GM23338 (cell line): ENCODE measurements at regions not wholly inside any gene's neighbourhood (a gene's known extent, or its start where the extent isn't known, plus 50 kb on each side); places are given as distances from the start of the nearest gene placed in this dataset.

Source experiments
- ATAC-seq: fragments of 200-7000 bp; cut with Tn5 transposase; 3 replicates; pipeline ENCODE4 v1.9.1; 2020
- DNase-seq: peaks from one replicate; pipeline ENCODE4 v3.0.0-alpha.2; 2015; ENCODE audit warnings: low spot score
- H2AFZ ChIP-seq: fragments of 200-600 bp; sonication (generic); 2 replicates; pipeline ENCODE4 v1.8.0; 2016; ENCODE audit warnings: antibody characterized with exemption, mild to moderate bottlenecking, moderate library complexity
- H3F3A ChIP-seq: fragments of 200-600 bp; sonication (generic); replicated peaks from 2 replicates; pipeline ENCODE4 v1.8.0; 2017; ENCODE audit warnings: antibody characterized with exemption, mixed run types, low read depth
- H3K27ac ChIP-seq: fragments of 200-600 bp; sonication (generic); 2 replicates; pipeline ENCODE4 v1.6.1; 2016; ENCODE audit warnings: low read depth
- H3K27me3 ChIP-seq: fragments of 200-600 bp; sonication (generic); 2 replicates; pipeline ENCODE4 v1.8.0; 2016; ENCODE audit warnings: mild to moderate bottlenecking, mixed run types, moderate library complexity; ENCODE audit not compliant: insufficient read depth
- H3K36me3 ChIP-seq: fragments of 200-600 bp; sonication (generic); 2 replicates; pipeline ENCODE4 v1.8.0; 2016; ENCODE audit warnings: mild to moderate bottlenecking; ENCODE audit not compliant: insufficient read depth
- H3K4me1 ChIP-seq: fragments of 200-600 bp; sonication (generic); 2 replicates; pipeline ENCODE4 v1.8.0; 2016; ENCODE audit warnings: mild to moderate bottlenecking, moderate library complexity; ENCODE audit not compliant: insufficient read depth
- H3K4me2 ChIP-seq: fragments of 200-600 bp; sonication (generic); 2 replicates; pipeline ENCODE4 v1.7.1; 2017; ENCODE audit warnings: mixed run types
- H3K4me3 ChIP-seq: fragments of 200-600 bp; sonication (generic); 2 replicates; pipeline ENCODE4 v1.6.1; 2016; ENCODE audit warnings: mixed run types
- H3K79me2 ChIP-seq: fragments of 200-600 bp; sonication (generic); replicated peaks from 2 replicates; pipeline ENCODE4 v1.8.0; 2017; ENCODE audit warnings: mild to moderate bottlenecking; ENCODE audit not compliant: insufficient read depth
- H3K9me2 ChIP-seq: fragments of 200-600 bp; sonication (generic); 2 replicates; pipeline ENCODE4 v1.8.0; 2017; ENCODE audit not compliant: insufficient read depth
- H4K20me1 ChIP-seq: fragments of 200-600 bp; sonication (generic); replicated peaks from 2 replicates; pipeline ENCODE4 v1.8.0; 2017; ENCODE audit warnings: mild to moderate bottlenecking; ENCODE audit not compliant: insufficient read depth
- H3K27ac Mint-ChIP-seq: 2 replicates; pipeline ENCODE4 v1.8.0; 2020; ENCODE audit warnings: inconsistent platforms, mild to moderate bottlenecking, moderate library complexity, mixed read lengths
- H3K27me3 Mint-ChIP-seq: 3 replicates; pipeline ENCODE4 v1.8.0; 2022; ENCODE audit warnings: low read depth, mild to moderate bottlenecking, moderate library complexity, mixed read lengths, inconsistent platforms; ENCODE audit not compliant: insufficient read depth, poor library complexity
- H3K36me3 Mint-ChIP-seq: 3 replicates; pipeline ENCODE4 v1.8.0; 2021; ENCODE audit warnings: low read depth, mild to moderate bottlenecking, inconsistent platforms, moderate library complexity, mixed read lengths
- H3K4me1 Mint-ChIP-seq: 3 replicates; pipeline ENCODE4 v1.8.0; 2020; ENCODE audit warnings: mild to moderate bottlenecking, inconsistent platforms, mixed read lengths
- H3K4me3 Mint-ChIP-seq: 3 replicates; pipeline ENCODE4 v1.8.0; 2021; ENCODE audit warnings: moderate library complexity, mild to moderate bottlenecking, inconsistent platforms, mixed read lengths
- H3K9me3 Mint-ChIP-seq: 3 replicates; pipeline ENCODE4 v1.8.0; 2020; ENCODE audit warnings: moderate library complexity, mild to moderate bottlenecking, inconsistent platforms, mixed read lengths
- CREB1 ChIP-seq: fragments of 250-450 bp; sonication (Bioruptor Pico); IDR thresholded peaks from 2 replicates; pipeline ENCODE4 v1.5.0; 2020; ENCODE audit warnings: low read depth, mild to moderate bottlenecking, moderate library complexity
- EZH2 ChIP-seq: fragments of 200-600 bp; sonication (generic); IDR thresholded peaks from one replicate; pipeline ENCODE4 v1.8.0; 2017; ENCODE audit warnings: antibody characterized with exemption, mild to moderate bottlenecking, low read depth; ENCODE audit not compliant: unreplicated experiment
- EZH2phosphoT487 ChIP-seq: fragments of 200-600 bp; sonication (generic); IDR thresholded peaks from one replicate; pipeline ENCODE4 v1.8.1; 2018; ENCODE audit warnings: antibody characterized with exemption; ENCODE audit not compliant: unreplicated experiment
- JUNB ChIP-seq: IDR thresholded peaks from one replicate; pipeline ENCODE4 v1.6.1; 2016; ENCODE audit warnings: antibody characterized with exemption; ENCODE audit not compliant: unreplicated experiment
- NANOG ChIP-seq: IDR thresholded peaks from 2 replicates; pipeline ENCODE4 v1.6.1; 2016; ENCODE audit warnings: antibody characterized with exemption, borderline replicate concordance
- POLR2AphosphoS5 ChIP-seq: IDR thresholded peaks from 2 replicates; pipeline ENCODE4 v1.6.1; 2016; ENCODE audit warnings: antibody characterized with exemption, low read depth
- STAT1 ChIP-seq: IDR thresholded peaks from one replicate; pipeline ENCODE4 v1.6.1; 2016; ENCODE audit warnings: antibody characterized with exemption; ENCODE audit not compliant: unreplicated experiment
- ZNF114 ChIP-seq: fragments of 250-450 bp; sonication (Bioruptor Pico); IDR thresholded peaks from 2 replicates; pipeline ENCODE4 v1.5.0; 2020; ENCODE audit warnings: mild to moderate bottlenecking, moderate library complexity
- ZNF331 ChIP-seq: fragments of 250-450 bp; sonication (Bioruptor Pico); IDR thresholded peaks from 2 replicates; pipeline ENCODE4 v1.5.0; 2020; ENCODE audit warnings: low read depth, mild to moderate bottlenecking, moderate library complexity
- TF ChIP-seq, protein P1 (sequence below), 2 experiments: fragments of 200-600 bp in 1 of 2; sonication (generic) in 1 of 2; conservative IDR thresholded peaks; 2 replicates each; pipeline versions ENCODE4 v1.5.1 to v1.6.1; 2016 to 2017; ENCODE audit warnings: antibody characterized with exemption in 2 of 2, low read depth in 2 of 2, mild to moderate bottlenecking in 2 of 2, moderate library complexity in 1 of 2
- TF ChIP-seq, protein P2 (sequence below): IDR thresholded peaks from one replicate; pipeline ENCODE4 v1.6.1; 2018; ENCODE audit warnings: antibody characterized with exemption; ENCODE audit not compliant: unreplicated experiment
- TF ChIP-seq, protein P3 (sequence below): fragments of 250-450 bp; sonication (Bioruptor Pico); IDR thresholded peaks from 2 replicates; pipeline ENCODE4 v1.5.0; 2020; ENCODE audit warnings: mild to moderate bottlenecking, moderate library complexity
- TF ChIP-seq, protein P4 (sequence below): IDR thresholded peaks from 2 replicates; pipeline ENCODE4 v1.6.1; 2016; ENCODE audit warnings: antibody characterized with exemption

DNA sequence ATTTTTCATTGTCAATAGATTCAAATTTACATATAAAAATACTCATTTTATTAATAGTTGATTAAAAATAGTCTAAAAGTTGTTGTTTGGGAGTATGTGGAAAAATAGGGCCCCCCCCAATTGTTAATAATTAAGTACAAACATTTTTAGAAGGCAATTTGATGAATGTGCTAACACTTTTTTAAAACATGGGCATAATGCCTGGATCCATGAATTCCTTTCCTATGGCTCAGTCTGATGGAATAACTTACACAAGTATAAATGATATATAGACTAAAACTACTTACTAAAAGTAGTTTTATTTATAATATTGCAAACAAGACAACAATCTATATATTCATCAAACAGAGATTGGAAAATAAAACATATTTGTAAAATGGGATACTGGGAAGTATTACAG lies 247.2 kb upstream of the LRRN1 start:
- H3K79me2 ChIP-seq: no peaks in the 10 kb centered on the region
- H3K9me2 ChIP-seq: no peaks in the 10 kb centered on the region
- 0 out of 2 replicates have a peak, but pooled peaks cover 2% of the 10 kb centered on the region for H3K36me3 ChIP-seq
- Mint-ChIP-seq H3K4me3 (no peak overlapping the region), H3K4me1 (no peaks in the 10 kb centered on the region), H3K36me3 (no peaks in the 10 kb centered on the region), H3K27me3 (no peaks in the 10 kb centered on the region), H3K27ac (no peak overlapping the region), H3K9me3 (peaks cover 86% of the 10 kb centered on the region)
- no peak overlapping the region for H2AFZ ChIP-seq
- H4K20me1 ChIP-seq: no peaks in the 10 kb centered on the region
- no peak overlapping the region for H3K27ac ChIP-seq
- ATAC-seq: no peak
- H3K4me1 ChIP-seq: no peaks in the 10 kb centered on the region
- H3K27me3 ChIP-seq: no peaks in the 10 kb centered on the region
- no peak for DNase-seq
- H3K4me3 ChIP-seq: no peak overlapping the region
- H3K4me2 ChIP-seq: no peak overlapping the region
- TF ChIP-seq, protein P1, sequence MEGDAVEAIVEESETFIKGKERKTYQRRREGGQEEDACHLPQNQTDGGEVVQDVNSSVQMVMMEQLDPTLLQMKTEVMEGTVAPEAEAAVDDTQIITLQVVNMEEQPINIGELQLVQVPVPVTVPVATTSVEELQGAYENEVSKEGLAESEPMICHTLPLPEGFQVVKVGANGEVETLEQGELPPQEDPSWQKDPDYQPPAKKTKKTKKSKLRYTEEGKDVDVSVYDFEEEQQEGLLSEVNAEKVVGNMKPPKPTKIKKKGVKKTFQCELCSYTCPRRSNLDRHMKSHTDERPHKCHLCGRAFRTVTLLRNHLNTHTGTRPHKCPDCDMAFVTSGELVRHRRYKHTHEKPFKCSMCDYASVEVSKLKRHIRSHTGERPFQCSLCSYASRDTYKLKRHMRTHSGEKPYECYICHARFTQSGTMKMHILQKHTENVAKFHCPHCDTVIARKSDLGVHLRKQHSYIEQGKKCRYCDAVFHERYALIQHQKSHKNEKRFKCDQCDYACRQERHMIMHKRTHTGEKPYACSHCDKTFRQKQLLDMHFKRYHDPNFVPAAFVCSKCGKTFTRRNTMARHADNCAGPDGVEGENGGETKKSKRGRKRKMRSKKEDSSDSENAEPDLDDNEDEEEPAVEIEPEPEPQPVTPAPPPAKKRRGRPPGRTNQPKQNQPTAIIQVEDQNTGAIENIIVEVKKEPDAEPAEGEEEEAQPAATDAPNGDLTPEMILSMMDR (conservative IDR thresholded peaks at IDR 0.05; ENCODE audit: low read depth in 2 of 2): no peak
- TF ChIP-seq, protein P2, sequence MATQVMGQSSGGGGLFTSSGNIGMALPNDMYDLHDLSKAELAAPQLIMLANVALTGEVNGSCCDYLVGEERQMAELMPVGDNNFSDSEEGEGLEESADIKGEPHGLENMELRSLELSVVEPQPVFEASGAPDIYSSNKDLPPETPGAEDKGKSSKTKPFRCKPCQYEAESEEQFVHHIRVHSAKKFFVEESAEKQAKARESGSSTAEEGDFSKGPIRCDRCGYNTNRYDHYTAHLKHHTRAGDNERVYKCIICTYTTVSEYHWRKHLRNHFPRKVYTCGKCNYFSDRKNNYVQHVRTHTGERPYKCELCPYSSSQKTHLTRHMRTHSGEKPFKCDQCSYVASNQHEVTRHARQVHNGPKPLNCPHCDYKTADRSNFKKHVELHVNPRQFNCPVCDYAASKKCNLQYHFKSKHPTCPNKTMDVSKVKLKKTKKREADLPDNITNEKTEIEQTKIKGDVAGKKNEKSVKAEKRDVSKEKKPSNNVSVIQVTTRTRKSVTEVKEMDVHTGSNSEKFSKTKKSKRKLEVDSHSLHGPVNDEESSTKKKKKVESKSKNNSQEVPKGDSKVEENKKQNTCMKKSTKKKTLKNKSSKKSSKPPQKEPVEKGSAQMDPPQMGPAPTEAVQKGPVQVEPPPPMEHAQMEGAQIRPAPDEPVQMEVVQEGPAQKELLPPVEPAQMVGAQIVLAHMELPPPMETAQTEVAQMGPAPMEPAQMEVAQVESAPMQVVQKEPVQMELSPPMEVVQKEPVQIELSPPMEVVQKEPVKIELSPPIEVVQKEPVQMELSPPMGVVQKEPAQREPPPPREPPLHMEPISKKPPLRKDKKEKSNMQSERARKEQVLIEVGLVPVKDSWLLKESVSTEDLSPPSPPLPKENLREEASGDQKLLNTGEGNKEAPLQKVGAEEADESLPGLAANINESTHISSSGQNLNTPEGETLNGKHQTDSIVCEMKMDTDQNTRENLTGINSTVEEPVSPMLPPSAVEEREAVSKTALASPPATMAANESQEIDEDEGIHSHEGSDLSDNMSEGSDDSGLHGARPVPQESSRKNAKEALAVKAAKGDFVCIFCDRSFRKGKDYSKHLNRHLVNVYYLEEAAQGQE: no peak
- TF ChIP-seq EZH2 (no peak), JUNB (no peak), CREB1 (CRISPR knock-in tag) (no peak), POLR2AphosphoS5 (no peak), EZH2phosphoT487 (no peak), ZNF114 (no peak), ZNF331 (CRISPR knock-in tag) (no peak), STAT1 (no peak), NANOG (no peak)
- TF ChIP-seq, protein P3, sequence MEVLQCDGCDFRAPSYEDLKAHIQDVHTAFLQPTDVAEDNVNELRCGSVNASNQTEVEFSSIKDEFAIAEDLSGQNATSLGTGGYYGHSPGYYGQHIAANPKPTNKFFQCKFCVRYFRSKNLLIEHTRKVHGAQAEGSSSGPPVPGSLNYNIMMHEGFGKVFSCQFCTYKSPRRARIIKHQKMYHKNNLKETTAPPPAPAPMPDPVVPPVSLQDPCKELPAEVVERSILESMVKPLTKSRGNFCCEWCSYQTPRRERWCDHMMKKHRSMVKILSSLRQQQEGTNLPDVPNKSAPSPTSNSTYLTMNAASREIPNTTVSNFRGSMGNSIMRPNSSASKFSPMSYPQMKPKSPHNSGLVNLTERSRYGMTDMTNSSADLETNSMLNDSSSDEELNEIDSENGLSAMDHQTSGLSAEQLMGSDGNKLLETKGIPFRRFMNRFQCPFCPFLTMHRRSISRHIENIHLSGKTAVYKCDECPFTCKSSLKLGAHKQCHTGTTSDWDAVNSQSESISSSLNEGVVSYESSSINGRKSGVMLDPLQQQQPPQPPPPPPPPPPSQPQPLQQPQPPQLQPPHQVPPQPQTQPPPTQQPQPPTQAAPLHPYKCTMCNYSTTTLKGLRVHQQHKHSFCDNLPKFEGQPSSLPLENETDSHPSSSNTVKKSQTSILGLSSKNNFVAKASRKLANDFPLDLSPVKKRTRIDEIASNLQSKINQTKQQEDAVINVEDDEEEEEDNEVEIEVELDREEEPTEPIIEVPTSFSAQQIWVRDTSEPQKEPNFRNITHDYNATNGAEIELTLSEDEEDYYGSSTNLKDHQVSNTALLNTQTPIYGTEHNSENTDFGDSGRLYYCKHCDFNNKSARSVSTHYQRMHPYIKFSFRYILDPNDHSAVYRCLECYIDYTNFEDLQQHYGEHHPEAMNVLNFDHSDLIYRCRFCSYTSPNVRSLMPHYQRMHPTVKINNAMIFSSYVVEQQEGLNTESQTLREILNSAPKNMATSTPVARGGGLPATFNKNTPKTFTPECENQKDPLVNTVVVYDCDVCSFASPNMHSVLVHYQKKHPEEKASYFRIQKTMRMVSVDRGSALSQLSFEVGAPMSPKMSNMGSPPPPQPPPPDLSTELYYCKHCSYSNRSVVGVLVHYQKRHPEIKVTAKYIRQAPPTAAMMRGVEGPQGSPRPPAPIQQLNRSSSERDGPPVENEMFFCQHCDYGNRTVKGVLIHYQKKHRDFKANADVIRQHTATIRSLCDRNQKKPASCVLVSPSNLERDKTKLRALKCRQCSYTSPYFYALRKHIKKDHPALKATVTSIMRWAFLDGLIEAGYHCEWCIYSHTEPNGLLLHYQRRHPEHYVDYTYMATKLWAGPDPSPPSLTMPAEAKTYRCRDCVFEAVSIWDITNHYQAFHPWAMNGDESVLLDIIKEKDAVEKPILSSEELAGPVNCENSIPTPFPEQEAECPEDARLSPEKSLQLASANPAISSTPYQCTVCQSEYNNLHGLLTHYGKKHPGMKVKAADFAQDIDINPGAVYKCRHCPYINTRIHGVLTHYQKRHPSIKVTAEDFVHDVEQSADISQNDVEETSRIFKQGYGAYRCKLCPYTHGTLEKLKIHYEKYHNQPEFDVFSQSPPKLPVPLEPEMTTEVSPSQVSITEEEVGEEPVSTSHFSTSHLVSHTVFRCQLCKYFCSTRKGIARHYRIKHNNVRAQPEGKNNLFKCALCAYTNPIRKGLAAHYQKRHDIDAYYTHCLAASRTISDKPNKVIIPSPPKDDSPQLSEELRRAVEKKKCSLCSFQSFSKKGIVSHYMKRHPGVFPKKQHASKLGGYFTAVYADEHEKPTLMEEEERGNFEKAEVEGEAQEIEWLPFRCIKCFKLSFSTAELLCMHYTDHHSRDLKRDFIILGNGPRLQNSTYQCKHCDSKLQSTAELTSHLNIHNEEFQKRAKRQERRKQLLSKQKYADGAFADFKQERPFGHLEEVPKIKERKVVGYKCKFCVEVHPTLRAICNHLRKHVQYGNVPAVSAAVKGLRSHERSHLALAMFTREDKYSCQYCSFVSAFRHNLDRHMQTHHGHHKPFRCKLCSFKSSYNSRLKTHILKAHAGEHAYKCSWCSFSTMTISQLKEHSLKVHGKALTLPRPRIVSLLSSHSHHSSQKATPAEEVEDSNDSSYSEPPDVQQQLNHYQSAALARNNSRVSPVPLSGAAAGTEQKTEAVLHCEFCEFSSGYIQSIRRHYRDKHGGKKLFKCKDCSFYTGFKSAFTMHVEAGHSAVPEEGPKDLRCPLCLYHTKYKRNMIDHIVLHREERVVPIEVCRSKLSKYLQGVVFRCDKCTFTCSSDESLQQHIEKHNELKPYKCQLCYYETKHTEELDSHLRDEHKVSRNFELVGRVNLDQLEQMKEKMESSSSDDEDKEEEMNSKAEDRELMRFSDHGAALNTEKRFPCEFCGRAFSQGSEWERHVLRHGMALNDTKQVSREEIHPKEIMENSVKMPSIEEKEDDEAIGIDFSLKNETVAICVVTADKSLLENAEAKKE: no peak
- TF ChIP-seq, protein P4, sequence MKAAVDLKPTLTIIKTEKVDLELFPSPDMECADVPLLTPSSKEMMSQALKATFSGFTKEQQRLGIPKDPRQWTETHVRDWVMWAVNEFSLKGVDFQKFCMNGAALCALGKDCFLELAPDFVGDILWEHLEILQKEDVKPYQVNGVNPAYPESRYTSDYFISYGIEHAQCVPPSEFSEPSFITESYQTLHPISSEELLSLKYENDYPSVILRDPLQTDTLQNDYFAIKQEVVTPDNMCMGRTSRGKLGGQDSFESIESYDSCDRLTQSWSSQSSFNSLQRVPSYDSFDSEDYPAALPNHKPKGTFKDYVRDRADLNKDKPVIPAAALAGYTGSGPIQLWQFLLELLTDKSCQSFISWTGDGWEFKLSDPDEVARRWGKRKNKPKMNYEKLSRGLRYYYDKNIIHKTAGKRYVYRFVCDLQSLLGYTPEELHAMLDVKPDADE: no peak
- no peaks in the 10 kb centered on the region for H3F3A ChIP-seq
